Hepatocyte (in vitro differentiated cells): ENCODE measurements at regions not wholly inside any gene's neighbourhood (a gene's known extent, or its start where the extent isn't known, plus 50 kb on each side); places are given as distances from the start of the nearest gene placed in this dataset.
A peak's percentile ranks its signal among the peaks of the same experiment; 100 is the strongest.

ENCODE experiments used
- DNase-seq: peaks from one replicate; pipeline ENCODE4 v3.0.0-alpha.2; 2016; ENCODE audit warnings: low spot score
- H2AFZ ChIP-seq: fragments of 200-600 bp; sonication (generic); 2 replicates; pipeline ENCODE4 v1.6.0; 2016; ENCODE audit warnings: antibody characterized with exemption, mild to moderate bottlenecking
- H3K27ac ChIP-seq: fragments of 200-600 bp; sonication (generic); 2 replicates; pipeline ENCODE4 v1.5.1; 2016; ENCODE audit warnings: mild to moderate bottlenecking
- H3K27me3 ChIP-seq: fragments of 200-600 bp; sonication (generic); 2 replicates; pipeline ENCODE4 v1.6.1; 2016
- H3K36me3 ChIP-seq: fragments of 200-600 bp; sonication (generic); replicated peaks from 2 replicates; pipeline ENCODE4 v1.5.1; 2016; ENCODE audit warnings: low read depth; ENCODE audit not compliant: insufficient read depth
- H3K4me1 ChIP-seq: fragments of 200-600 bp; sonication (generic); 2 replicates; pipeline ENCODE4 v1.5.1; 2016; ENCODE audit warnings: mild to moderate bottlenecking, moderate library complexity; ENCODE audit not compliant: insufficient read depth
- H3K4me2 ChIP-seq: fragments of 200-600 bp; sonication (generic); 2 replicates; pipeline ENCODE4 v1.6.0; 2016
- H3K4me3 ChIP-seq: fragments of 200-600 bp; sonication (generic); 2 replicates; pipeline ENCODE4 v1.5.1; 2016; ENCODE audit warnings: mild to moderate bottlenecking
- H3K79me2 ChIP-seq: fragments of 200-600 bp; sonication (generic); 2 replicates; pipeline ENCODE4 v1.6.0; 2017; ENCODE audit warnings: mild to moderate bottlenecking
- H3K9me2 ChIP-seq: fragments of 200-600 bp; sonication (generic); replicated peaks from 2 replicates; pipeline ENCODE4 v1.6.0; 2017; ENCODE audit warnings: mild to moderate bottlenecking; ENCODE audit not compliant: insufficient read depth
- H3K9me3 ChIP-seq: fragments of 200-600 bp; sonication (generic); 2 replicates; pipeline ENCODE4 v1.5.1; 2016; ENCODE audit warnings: low read depth, mild to moderate bottlenecking
- H4K20me1 ChIP-seq: fragments of 200-600 bp; sonication (generic); 2 replicates; pipeline ENCODE4 v1.6.0; 2016; ENCODE audit warnings: mild to moderate bottlenecking; ENCODE audit not compliant: insufficient read depth, poor library complexity, severe bottlenecking
- EZH2 ChIP-seq: fragments of 200-600 bp; sonication (generic); IDR thresholded peaks from 2 replicates; pipeline ENCODE4 v1.6.1; 2016; ENCODE audit warnings: antibody characterized with exemption, mild to moderate bottlenecking, borderline replicate concordance
- EZH2phosphoT487 ChIP-seq: fragments of 200-600 bp; sonication (generic); IDR thresholded peaks from one replicate; pipeline ENCODE4 v1.6.1; 2018; ENCODE audit warnings: antibody characterized with exemption, mild to moderate bottlenecking, low read depth, moderate library complexity; ENCODE audit not compliant: unreplicated experiment, severe bottlenecking
- WGBS: methylation state at CpG from one replicate; pipeline ENCODE4 v1.1.6; 2016; ENCODE audit warnings: low lambda C conversion rate; ENCODE audit errors: missing lambda C conversion rate; 5-methylcytosine and 5-hydroxymethylcytosine counted together
- TF ChIP-seq, protein P1 (sequence below): fragments of 200-600 bp; sonication (generic); IDR thresholded peaks from 2 replicates; pipeline ENCODE4 v1.5.1; 2016; ENCODE audit warnings: antibody characterized with exemption, mild to moderate bottlenecking; ENCODE audit not compliant: poor library complexity

GRCh38 chr5:51664491-51665250, 281.4 kb downstream of the ISL1 start:
- H4K20me1 ChIP-seq, result no peaks in the 10 kb centered on the region
- no peaks in the 10 kb centered on the region for H3K9me2 ChIP-seq
- peak overlapping the region; percentile 64 for H3K4me2 ChIP-seq
- no peaks in the 10 kb centered on the region for H3K9me3 ChIP-seq
- no peak overlapping the region for H3K4me3 ChIP-seq
- TF ChIP-seq, protein P1, sequence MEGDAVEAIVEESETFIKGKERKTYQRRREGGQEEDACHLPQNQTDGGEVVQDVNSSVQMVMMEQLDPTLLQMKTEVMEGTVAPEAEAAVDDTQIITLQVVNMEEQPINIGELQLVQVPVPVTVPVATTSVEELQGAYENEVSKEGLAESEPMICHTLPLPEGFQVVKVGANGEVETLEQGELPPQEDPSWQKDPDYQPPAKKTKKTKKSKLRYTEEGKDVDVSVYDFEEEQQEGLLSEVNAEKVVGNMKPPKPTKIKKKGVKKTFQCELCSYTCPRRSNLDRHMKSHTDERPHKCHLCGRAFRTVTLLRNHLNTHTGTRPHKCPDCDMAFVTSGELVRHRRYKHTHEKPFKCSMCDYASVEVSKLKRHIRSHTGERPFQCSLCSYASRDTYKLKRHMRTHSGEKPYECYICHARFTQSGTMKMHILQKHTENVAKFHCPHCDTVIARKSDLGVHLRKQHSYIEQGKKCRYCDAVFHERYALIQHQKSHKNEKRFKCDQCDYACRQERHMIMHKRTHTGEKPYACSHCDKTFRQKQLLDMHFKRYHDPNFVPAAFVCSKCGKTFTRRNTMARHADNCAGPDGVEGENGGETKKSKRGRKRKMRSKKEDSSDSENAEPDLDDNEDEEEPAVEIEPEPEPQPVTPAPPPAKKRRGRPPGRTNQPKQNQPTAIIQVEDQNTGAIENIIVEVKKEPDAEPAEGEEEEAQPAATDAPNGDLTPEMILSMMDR, result no peak
- TF ChIP-seq EZH2 (no peak), EZH2phosphoT487 (no peak)
- H3K27me3 ChIP-seq, result no peaks in the 10 kb centered on the region
- no peaks in the 10 kb centered on the region for H3K36me3 ChIP-seq
- no peak for DNase-seq
- 36% methylated on average over 4 of the region's 4 CpGs for WGBS
- H3K79me2 ChIP-seq, result peaks cover 13% of the 10 kb centered on the region
- no peak overlapping the region for H2AFZ ChIP-seq
- H3K27ac ChIP-seq, result peak overlapping the region; percentile 76
- no peaks in the 10 kb centered on the region for H3K4me1 ChIP-seq

GRCh38 chr5:51665251-51665593, 282.0 kb downstream of the ISL1 start:
- TF ChIP-seq EZH2, result no peak
- TF ChIP-seq, protein P1, result no peak
- no peak for TF ChIP-seq EZH2phosphoT487

GRCh38 chr5:51669095-51669494, 285.8 kb downstream of the ISL1 start:
- Histone ChIP-seq H3K36me3 (no peaks in the 10 kb centered on the region), H3K9me2 (no peaks in the 10 kb centered on the region), H4K20me1 (no peaks in the 10 kb centered on the region), H3K4me2 (no peak overlapping the region), H2AFZ (no peak overlapping the region), H3K27ac (no peak overlapping the region), H3K79me2 (peaks cover 4% of the 10 kb centered on the region), H3K9me3 (no peaks in the 10 kb centered on the region), H3K4me3 (no peak overlapping the region), H3K4me1 (no peaks in the 10 kb centered on the region), H3K27me3 (no peaks in the 10 kb centered on the region)
- no peak for DNase-seq
- WGBS, result 92% methylated on average over 4 of the region's 4 CpGs
- TF ChIP-seq, protein P1, result no peak
- TF ChIP-seq EZH2 (no peak), EZH2phosphoT487 (no peak)

More at GRCh38 chr5:51665251-51665593, 282.0 kb downstream of the ISL1 start:
- DNase-seq, result no peak
- H3K27ac ChIP-seq, result peak overlapping the region; percentile 76
- no peaks in the 10 kb centered on the region for H3K27me3 ChIP-seq
- peaks cover 10% of the 10 kb centered on the region for H3K79me2 ChIP-seq
- 62% methylated on average over 1 of the region's 1 CpG for WGBS
- H3K9me3 ChIP-seq, result no peaks in the 10 kb centered on the region
- H3K4me1 ChIP-seq, result no peaks in the 10 kb centered on the region
- H4K20me1 ChIP-seq, result no peaks in the 10 kb centered on the region
- H2AFZ ChIP-seq, result no peak overlapping the region
- H3K4me2 ChIP-seq, result peak overlapping the region; percentile 64
- H3K36me3 ChIP-seq, result no peaks in the 10 kb centered on the region
- no peaks in the 10 kb centered on the region for H3K9me2 ChIP-seq
- no peak overlapping the region for H3K4me3 ChIP-seq
